DMS114 treated with DMSO at 0.1 percent for 48 hours (cell line): ENCODE measurements at regions not wholly inside any gene's neighbourhood (a gene's known extent, or its start where the extent isn't known, plus 50 kb on each side); places are given as distances from the start of the nearest gene placed in this dataset.

Source experiments
- DNase-seq: peaks from one replicate; lab custom pipeline; 2025; ENCODE audit not compliant: unreplicated experiment; lab: John Stamatoyannopoulos, UW

DNA sequence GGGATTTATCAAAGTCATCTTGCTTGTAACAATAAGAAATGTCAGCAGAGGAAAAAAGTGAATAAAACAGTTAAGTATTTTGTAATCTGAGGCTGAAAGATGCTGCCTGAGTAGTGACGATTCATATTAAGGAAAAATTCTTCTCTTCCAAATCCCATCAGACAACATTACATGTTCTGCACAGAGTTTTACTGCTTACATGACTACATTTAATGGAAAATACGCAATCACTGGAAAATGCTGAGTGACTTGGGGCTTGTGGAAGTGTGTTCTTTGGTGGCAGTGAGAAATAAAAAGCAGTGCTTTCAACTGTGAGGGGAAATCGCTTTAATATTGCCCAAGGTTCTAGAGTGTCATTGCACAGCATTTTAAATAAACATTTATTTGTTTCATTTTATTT, 1025.2 kb upstream of the GOT2 start:
- no peak for DNase-seq

DNA sequence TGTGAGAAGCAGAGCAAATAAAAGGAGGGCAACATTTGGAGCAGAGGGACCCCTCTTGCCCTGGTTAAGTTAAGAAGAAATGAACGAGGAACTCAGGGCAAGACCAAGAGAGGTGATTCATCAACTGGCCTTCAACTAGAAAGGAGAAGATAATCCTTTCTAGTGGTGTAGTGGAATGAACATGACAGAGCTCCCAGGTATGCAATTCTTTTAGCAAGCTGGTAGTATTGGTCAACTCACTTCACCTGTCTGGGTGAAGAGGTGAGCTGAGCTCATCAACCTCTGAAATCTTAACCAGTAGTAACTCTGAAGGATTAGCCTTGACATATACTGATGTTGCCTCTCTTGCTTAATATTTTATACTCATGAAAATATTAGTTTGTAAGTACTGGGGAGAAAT, 1024.7 kb upstream of the GOT2 start:
- no peak for DNase-seq

DNA sequence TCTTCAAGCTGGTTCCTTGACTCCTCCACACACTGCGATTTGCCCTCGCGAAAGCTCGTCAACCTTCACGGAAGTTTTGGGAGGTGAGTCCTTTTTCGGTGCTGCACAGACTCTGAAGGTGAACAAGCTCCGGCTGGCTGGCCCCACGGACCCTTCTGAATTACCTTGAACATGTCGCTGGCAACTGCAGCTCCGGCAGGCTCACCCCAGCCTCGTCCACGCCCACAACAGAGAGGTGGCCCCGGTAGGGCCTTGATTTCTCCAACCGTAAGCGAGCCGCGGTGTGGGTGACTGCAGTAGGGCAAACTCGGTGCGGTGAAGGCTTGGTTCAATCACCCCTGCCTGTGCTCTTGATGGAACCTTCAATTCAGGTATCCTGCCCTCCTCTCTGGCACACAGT, 1020.7 kb upstream of the GOT2 start:
- no peak for DNase-seq

DNA sequence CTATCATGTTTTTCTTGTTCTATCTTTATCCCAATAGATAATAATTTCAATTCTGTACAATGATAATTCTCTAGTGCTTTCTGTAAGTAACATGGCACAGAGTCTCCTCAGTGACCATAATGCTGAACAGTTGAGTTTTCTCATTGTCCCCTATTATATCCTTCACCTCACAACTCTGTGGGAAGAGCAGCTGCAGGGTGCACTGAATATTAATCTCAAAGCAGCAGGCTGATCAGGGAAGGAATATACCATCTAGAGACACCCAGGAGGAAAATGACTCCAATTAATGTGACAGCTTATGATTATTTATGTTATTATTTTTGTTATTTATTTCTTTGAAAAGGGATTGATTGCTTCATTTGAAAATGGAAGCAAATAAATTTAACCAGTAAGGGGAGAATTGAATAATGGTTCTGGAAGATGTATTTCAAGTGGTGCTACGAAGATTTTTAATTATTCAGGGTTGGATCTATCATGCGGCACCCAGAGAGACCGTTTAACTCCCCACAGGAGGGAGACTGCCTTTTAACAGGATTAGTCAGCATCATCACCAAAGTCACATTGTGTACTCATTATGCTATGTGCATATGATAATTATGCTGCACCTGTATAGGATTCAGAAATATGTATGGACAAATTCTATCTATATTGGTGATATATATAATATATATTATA, 1015.7 kb upstream of the GOT2 start:
- no peak for DNase-seq

DNA sequence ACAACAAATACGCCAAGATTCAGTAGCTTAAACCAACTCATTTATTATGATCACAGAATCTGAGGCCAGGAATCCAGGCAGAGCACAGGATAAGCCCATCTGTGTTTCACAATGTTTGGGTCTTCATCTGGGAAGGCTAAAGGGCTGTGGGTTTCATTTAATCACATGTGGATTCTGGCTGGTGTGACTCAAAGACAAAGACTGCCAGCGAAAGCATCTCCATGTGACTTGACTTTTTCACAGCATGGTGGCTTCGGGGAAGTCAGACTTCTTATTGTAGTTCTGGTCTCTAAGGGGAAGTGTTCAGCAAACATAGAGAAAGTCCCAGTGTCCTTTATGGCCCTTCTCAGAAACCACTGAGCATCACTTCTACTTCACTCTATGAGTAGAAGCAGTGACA, 1014.4 kb upstream of the GOT2 start:
- DNase-seq, result no peak

DNA sequence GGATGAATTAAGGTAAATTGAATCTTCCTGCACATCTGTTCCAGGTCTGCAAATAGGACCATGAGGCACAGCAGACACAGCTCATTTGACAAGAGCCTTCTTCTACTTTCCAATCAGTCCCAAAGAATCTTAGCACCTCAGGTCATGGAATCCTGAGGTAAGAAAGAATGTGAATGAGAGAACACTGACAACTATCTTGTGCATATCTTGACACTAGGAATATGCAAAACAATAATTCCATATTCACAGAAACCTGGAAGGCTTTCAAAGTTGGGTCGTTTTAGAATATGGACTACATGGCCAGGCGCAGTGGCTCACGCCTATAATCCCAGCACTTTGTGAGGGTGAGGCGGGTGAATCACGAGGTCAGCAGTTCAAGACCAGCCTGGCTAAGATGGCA, 1009.4 kb upstream of the GOT2 start:
- DNase-seq, result no peak

DNA sequence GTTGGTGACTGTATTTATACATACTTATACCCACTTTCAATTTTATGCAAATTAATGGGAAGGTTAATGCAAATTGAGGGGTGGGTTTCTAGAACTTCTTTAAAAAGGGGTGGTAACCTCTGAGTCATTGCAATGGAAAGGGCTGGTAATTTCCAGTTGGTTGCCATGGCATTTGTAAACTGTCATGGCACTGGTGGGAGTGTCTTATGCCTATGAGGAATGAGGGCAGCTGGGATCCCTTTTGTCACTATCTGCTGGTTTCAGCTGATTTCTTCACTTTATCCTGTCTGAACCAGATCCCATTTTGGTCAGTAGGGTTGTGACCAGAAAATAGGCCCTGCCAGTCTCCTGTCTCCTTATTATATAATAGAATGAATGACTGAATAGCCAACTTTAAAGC, 1006.7 kb upstream of the GOT2 start:
- no peak for DNase-seq

DNA sequence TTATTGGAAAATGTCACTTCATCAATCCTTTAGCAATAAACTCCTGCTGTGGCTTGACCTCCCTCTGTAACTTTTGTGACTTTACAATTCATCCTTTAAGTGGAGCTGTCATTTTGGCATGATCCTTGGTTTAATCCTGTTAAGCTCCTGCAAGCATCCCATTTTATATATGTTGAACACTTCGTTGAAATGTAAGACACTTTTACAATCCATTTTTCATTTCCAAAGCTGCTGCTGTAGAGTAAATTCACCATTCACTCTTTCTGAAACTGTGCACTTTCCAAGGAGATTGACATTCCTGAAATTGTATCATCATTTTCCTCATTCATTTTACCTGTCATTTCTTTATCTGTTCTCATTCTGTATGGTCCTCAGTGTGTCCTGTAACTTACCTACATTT, 1003.2 kb upstream of the GOT2 start:
- DNase-seq, result no peak

DNA sequence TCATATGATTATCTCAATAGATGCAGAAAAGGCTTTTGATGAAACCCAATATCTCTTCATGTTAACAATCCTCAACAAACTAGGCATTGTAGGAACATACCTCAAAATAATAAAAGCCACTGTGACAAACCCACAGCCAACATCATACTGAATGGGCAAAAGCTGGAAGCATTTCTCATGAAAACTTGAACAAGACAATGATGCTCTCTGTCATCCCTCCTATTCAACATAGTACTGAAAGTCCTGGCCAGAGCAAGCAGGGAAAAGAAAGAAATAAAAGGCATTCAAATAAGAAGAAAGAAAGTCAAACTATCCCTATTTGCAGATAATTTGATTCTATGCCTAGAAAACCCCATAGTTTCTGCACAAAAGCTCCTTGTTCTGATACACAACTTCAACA, 999.2 kb upstream of the GOT2 start:
- no peak for DNase-seq

DNA sequence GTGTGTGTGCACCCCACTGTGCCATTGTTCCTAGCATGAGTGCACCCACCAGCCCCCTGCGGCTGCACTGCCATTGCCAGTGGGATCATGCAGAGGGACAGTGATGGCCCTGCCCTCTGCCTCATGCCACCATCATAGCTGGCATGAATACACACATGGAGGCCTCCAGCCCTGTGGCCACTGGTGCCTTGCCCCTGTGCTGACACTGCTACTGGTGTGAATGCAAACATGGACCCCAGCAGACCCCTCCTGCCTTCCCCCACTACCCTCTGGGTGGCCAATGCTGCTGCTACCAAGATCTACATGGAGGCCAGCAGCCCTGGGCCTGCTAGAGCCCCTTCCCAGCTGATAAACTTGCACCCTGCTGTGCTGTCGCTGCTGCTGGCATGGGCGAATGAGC, 995.5 kb upstream of the GOT2 start:
- no peak for DNase-seq

DNA sequence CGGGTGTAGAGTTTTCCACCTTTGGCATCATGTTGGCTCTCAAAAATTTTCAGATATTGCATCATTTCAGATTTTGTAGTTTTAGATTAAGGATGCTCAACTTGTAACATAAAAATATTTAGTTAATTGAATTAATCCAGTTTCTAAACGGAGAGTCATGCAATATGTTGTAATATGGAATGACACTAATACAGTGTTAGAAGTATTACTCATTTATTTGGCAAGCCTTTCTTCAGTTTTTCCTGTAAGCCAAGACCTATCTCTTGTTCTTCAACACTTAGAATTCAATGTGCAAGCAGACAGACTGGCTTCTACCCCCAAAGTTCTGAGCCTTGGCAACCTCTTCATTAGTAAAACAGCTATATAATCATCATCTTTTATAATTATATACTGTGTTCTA, 985.0 kb upstream of the GOT2 start:
- no peak for DNase-seq

DNA sequence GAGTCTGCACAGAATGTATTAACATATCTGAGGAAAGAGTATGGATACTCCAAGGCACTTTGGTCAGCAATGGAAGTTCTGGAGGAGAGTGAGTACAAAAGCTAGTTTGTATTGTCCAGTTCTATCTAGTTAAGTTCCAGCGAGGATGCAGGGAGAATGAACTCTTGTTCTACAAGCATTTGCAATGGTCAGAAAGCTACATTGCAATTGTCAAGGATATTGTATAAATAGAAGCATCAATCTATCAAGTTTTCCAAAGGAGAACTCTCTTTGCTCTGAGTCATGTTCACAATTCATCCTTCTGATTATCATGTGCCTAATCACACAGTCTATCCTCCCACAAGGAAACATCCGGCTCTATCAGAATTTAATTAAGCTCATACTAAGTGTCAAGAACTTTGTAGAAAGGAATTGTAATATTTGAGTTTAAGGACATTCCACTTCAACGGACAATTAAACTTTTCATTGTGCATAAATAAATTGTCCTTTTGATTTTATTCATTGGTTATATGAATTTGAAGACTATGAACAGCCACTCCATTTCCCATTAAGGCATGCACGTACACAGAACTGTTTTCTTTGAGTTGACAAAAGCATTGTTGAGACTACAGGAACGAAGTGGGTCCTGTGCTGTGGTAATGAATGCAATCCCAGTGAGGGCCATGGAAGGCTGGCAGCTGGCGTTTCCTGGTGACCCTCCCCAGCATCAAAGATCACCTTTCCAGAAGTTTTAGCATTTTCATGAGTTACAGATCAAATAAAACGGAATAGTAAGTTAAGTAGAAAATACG, 973.5 kb upstream of the GOT2 start:
- DNase-seq, result no peak

DNA sequence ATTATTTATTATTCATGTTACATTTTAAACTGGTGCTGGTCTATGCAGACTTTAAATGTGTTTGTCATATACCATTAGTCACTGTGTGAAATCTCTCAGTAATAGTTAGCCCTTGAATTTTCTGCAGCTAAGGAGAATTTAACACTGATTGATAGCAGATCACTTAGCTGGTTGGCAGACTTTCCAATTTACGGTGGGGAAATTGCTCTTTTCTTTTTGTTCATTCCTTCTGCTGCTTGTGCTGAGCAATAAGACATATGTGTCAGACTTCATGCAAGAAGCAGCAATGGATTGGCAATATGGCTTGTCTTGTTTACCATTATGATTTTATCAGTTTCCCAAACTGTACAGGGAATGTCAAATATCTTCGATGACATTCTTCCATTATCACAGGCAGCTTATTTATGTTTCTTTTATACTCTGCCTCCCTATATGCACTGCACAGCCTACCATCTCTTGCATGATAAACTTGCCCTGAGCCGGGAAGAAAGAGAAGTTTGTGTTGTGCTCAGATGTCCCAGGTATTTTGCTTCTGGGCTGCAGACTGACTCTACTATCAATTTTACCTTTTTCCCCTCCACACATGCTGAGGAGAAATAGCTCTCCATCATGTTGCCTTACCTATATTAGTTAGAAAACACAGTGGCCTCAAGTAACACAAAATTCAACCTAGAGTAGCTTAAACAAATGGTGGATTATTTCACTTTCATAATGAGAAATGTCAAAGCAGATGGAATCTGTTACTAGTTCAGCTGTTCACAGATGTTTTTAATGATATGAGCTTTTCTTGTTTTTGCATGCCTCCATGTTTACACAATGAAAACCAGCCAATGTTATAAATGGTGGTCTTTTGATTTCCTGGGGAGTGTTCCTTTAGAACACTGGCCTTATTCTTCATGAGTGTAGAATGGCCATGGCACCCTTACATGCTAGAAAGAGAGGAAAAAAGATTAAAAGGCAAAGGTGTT, 968.1 kb upstream of the GOT2 start:
- no peak for DNase-seq

DNA sequence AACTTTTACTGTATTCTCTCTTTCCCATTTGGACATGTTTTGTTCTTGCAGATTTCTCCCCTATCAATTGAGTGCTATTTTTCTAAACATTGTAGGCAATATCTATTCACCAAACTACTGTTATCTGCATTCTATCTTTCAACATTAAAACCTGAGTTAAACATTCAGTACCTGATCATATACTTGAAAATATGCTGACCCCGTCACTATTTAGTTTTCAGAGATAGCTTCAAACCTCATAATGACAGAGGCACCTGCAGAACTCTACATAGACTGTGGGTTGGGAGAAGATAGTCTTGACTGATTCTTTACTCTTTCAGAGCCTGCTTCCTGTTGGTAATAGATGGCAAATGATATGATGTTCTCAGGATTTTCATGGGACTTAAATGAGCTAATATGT, 965.7 kb upstream of the GOT2 start:
- no peak for DNase-seq

DNA sequence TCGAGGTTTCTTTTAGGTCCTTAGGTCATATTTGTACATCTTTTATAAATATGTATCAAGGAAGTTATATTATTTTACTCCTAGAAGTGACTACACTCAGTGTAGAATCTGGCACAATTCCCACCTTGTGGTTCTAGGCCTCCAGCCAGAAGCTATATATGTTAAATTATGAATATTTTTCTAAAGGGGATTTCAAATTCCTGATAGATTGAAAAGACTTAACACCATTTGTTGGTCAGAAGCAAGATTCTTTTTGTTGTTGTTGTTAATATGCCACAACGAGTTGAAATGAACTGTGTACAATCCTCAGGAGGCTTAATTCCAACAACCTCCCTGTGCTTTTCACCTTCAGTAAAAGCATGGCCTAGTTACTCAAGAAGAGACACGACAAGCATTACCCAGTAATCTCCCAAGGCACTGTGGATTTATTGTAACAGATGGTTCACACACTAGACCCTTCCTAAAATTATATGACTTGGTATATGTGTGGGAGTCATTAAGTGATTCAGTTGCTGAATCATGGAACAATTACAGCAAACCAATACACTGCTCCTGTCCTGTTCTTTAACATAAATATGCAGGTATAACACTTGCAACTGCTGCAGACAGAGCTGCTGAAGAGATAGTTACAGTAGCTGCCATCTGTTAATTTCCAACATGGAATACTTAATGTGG, 964.4 kb upstream of the GOT2 start:
- DNase-seq, result no peak

DNA sequence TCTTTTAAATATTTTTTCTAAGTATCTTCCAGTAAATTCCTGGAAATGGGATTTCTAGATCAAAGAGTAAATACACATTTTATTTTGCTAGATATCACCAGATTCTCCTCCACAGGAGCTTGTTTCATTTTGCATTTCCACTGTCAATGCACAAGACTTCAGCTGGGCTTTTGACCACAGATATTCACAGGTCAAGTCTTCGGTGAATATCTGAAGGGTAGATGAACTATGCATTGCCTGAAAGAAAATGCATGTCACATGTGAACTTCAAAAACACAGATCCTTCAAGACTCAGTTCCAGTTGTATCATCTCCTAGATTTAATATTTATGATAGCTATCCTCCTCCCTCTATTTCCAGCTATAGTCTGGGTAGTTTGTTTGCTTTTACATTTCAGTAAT, 963.6 kb upstream of the GOT2 start:
- no peak for DNase-seq

DNA sequence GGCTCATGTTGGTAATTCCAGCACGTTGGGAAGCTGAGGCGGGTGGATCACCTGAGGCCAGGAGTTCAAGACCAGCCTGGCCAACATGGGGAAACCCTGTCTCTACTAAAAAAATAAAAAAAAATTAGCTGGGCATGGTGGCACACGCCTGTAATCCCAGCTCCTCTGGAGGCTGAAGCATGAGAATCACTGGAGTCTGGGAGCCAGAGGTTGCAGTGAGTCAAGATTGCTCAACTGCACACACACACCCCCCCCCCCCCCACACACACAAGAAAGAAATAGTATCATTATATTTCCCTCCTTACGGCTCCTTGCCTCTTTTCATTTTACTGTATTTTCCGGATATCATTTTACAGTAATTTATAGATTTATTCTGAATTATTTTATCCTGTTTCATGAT, 963.1 kb upstream of the GOT2 start:
- no peak for DNase-seq

DNA sequence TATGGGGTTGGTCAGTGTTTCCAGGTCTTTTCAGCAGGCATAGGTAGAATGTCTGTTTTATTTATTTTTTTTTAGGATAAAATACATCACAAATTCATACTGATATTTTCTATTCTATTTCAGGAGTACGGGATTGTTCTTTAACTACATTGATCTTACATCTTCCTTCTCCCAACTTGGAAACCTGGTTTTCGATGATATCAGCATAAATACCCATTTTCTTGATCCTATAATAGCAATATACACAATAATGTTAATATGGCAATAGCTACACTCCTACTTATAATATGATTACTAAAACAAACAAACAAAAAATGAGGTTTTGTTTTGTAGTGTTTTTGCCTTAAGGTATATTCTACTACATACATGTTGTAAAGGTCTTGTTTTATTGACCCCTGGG, 962.4 kb upstream of the GOT2 start:
- no peak for DNase-seq

DNA sequence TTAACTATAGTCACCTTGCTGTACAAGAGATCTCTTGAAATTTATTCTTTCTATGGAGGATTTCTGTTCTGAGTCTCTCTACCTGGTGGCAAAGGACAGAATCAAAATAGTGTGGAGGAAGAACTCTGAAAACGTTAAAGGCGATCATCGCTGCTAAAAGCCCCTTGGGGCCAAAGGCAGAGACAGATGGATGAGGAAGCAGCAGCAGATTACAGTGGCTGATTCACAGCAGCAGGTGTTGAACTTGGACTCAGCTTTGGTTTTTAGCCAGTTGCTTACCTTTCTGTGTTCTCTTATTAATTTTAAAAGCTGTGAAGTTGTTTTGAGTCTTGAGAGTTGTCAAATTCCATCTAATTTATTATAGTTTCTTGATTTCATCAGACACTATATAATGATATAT, 956.1 kb upstream of the GOT2 start:
- DNase-seq, result no peak

DNA sequence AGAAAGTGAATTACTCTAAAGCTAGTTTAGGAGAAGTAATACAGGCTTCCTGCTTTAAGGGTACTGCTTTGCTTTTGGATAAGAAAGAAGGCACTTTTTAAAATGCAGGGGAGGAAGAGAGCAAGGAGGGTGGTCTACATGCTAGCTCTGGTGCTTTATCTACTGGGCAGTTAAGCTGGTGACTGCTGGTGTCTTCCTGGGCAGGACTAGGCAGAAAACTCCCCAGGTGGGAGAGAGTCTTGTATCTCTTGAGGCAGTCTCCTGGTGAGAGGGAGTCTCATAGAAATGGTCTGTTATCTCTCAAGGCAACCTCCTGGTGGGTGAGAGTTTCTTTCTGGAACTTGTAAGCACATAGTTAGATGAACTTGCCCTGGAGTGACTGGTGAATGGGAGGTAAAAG, 953.9 kb upstream of the GOT2 start:
- no peak for DNase-seq

DNA sequence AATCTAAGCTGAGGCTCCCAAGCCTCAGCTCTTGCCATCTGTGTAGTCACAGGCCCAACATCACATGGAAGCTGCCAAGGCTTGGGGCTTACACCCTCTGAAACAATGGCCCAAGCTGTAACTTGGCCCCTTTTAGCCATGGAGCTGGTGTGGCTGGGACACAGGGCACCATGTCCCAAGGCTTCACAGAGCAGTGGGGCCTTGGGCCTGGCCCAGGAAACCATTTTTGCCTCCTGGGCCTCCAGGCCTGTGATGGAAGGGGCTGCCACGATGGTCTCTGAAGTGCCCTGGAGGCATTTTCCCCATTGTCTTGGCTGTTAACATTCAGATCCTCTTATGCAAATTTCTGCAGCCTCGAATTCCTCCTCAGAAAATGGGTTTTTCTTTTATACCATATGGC, 952.3 kb upstream of the GOT2 start:
- DNase-seq, result no peak
